ENCODE measurements at regions not wholly inside any gene's neighbourhood (a gene's known extent, or its start where the extent isn't known, plus 50 kb on each side); places are given as distances from the start of the nearest gene placed in this dataset.
A peak's percentile ranks its signal among the peaks of the same experiment; 100 is the strongest.

DNA sequence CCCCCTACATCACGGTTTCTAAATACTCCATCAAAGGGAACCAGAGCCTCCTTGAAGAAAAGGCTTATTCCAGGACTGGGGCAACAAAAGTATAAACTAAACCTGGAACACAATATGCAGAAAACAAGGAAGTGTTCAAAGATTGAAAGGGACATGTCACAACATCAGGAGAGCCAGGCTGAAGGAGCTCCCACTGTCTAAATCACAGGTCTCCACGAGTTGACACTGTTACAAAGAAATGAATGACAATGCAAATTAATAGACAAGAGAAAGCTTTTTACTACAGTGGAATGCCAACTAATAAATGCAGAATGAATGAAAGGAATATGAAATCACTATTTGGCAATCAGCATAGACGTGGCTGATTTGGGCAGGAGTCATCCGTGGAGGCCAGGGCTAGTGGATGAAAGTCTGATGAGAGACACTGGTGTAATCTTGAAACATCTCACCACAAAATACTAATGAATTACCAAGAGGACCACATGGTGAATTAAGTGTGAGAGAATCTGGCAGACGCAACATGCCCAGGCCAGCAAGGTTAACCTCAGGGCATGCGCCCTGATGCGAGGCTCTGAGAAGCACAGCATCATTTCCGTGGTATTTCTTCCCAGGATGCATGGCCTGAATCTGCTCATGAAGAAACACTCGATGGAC lies 123.8 kb upstream of the TJP1 start:
- no peak for DNase-seq

DNA sequence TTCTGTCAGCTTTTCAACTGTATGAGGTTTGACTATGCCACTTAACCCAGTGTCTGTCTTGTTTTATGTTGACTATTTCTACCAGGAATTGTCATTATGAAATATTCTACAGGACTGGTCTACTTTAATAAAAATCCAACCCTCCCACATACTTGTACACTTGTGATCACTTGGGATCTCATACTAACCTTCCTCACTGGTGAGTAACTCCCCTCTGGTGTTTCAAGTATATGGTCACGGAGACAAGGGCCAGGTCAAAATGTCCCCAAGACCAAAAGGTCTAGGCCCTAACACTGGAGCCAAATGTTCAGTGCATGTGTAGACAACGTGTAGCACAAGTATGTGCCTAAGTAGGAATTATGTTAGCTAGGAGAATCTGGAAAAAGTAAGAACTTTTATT lies 122.7 kb upstream of the TJP1 start:
- no peak for DNase-seq

- no peak for DNase-seq
These were observed 120.3 kb upstream of the TJP1 start for GRCh38 chr15:29942548-29942947.

DNA sequence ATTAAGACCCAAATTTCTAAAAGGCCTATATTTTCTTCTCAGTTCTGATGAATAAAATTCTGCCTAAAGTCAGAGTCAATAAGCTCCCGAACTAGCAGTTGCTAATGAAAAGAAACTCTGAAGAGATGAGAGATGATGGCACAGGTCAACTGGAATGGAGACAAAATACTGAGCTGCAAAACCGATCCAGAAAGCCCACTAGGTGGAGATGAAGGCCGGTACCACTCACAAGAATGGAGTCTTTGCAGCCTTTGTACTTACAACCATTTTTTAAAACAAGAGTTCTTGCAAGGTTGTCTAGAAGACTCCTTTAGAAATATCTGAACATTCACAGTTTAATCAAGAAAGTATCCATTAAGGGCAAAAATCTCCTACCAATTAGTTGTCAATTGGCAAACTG lies 119.9 kb upstream of the TJP1 start:
- no peak for DNase-seq

DNA sequence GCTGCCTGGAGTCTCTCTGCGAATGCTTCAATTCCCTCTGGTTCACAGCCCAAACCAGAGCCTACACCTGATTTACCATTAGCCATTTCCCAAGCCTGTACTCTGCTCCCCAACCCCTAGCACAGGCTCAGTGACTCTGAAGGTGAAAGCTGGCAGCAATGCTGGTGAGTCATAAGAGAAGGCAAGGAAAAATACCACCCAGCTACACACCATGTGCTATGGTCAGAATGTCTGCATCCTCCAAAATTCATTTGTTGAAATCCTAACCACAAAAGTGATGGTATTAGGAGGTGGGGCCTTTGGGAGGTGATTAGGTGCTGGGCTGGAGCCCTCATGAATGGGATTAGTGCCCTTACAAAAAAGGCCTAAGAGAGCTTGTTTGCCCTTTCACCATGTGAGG lies 117.1 kb upstream of the TJP1 start:
- DNase-seq: no peak

DNA sequence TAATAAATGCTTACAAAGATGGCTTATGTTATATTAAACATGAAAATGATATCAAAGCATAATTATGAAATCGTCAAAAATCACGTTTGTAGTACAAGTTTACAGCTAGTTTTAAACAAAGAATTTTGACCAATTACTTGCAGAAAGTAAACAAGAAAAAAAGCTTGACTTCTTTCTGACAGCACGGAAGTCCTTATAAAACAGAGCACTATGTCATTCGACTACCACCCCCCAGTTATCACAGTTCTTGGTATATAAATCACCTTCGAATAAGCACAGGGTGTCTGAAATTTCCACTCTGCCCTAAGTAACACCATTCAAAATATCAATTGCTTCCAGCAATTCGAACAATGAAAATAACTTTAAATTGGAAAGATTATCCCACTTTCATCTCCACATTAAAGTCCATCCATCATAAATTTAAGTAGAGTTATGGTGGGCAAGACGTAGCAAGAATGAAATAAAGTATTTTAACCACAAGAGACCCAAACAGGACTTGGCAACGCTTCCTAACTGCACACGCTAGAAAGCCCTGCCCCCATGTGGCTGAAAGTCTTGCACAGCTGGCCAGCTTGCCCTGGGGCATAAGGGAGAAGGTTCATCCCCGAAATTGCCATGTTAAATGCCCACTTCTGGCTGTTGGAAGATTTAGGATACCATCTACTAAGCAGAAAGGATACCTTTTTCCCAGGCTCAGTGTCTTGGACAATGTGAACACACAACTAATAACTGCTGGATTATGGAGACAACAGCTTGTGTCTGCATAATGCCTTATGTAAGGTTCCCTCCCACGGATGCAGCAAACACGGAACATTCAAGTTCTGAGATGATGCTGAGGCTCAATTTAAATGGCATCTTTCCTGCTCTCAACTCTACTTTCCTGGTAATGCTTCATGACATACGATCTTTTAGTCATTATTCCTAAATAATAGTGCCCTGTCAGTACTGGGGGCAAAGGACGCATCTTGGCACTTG lies 116.4 kb upstream of the TJP1 start:
- no peak for DNase-seq

- DNase-seq: no peak
These were observed 115.7 kb upstream of the TJP1 start for GRCh38 chr15:29937956-29938355.

DNA sequence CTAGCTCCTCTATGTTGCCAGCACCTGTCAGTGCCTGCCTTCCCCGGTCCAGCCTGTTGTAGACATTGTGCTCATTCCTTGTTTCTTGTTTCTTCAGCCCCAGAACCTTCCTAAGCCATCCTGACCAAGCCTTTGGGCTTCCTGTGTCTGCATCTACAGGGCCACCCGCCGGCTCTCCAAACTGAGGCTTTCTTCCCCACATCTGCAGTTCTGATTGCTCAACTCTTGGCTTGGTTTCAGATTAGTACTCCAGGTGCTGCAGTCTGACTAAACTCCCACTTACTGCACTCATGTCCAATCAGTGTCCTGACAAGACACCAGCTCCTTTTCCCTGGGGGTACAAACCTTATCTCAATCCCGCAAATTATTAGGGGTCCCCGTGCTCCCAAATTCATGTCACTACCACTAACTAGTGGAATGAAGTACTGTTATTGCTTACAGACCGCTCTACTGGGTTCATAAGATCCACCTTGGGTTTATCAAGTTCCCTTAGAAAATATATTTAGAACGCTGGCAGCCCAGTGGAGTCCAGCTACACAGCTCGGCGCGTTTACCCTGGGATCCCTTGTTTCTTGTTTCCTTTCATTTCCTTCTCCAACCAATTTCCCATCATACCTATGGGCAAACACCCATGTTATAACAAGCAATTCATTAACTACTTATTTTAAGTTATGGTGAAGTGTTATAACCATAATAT lies 114.2 kb upstream of the TJP1 start:
- DNase-seq: no peak

DNA sequence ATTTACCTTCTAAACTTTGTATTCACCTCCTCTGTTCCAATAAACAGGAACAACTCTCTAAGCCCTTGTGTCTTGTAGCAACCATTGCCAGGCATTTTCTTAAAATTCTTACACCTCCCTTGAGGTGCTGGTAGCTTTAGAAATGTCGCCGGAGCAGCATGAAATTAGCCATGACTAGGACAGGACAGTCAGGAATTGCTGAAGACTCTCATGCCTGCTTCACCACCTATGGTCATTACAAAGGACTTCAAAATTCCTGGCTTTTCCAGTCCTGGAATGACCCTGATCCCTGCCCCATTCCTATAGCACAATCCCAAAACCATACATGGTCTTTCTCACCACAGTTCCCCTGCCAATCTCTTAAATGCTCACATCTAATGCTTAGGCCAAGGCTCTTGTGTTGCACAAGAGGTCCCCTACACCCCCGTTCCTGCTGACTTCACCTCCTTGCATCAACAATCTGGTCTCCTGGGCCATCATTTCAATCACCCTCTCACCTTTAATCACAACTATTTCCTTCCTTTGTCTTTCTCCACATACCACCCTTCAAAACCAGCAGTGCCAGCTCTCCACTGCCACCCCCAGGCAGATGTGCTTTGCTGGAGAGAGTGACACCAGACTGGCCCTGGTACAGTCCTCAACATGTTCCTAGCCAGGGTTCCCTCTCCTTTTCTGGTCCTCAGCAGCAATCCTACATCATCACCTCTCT lies 113.2 kb upstream of the TJP1 start:
- no peak for DNase-seq

- no peak for DNase-seq
These were observed 112.0 kb upstream of the TJP1 start for GRCh38 chr15:29934251-29934650.

- no peak for DNase-seq
These were observed 111.0 kb upstream of the TJP1 start for GRCh38 chr15:29933042-29933803.

GRCh38 chr15:29926083-29926388 lies 103.8 kb upstream of the TJP1 start:
- DNase-seq: no peak

DNA sequence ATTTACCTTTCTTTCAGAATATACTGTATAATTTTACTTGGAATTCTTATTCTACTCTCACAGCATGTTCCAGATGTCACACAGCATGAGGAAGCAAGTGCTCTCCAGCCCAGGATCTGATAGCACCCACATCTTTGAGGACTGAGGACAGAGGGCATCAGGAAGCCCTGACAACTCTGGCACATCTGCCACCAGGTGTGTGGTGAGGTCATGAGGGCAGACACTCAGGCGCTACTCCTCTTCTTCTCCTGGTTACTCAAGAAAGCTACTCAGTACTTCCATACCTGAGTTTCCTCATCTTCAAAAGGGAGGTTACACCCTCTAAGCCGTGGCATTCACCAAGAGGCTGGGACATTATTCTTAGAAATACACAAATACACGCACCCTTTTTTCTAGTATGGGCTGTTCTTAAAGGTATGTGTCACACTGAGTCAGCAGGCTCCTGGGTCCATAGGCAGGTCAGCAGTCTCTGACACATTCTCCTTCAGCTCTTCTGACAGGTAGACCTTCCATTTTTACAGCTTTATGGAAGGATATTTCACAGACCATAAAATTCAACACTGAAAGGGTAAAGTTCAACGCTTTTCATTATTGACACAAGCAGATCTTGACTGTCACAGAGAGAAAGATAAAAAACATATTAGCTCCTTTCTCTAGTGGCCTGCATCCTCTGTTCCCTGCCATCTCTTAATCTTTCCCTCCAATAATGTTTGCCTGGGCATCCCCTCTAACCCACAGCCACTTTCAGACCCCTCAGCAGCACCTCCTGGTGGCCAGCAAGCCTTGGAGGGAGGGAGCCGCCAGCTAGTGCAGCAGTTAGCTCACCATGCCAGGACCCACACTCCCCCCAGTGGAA lies 103.2 kb upstream of the TJP1 start:
- peak; percentile 59 for DNase-seq

GRCh38 chr15:29924750-29925149 lies 102.5 kb upstream of the TJP1 start:
- DNase-seq: no peak

DNA sequence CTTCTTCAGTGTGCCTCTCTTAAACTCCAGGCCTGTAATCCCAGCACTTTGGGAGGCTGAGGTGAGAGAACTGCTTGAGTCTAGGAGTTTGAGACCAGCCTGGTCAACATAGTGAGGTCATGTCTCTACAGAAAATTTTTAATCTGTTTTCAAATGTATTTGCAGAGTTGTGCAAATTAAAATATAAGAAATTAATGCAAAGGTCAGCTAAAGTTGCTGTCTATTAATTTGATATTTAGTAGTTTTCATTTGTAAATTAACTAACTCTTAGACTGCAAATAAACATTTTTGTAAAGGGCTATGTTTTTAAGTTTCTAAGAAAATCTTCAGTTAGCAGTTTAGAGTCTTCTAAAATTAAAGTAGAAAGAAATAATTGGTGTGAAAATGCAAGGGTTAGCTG lies 99.9 kb upstream of the TJP1 start:
- no peak for DNase-seq

GRCh38 chr15:29921130-29921601 lies 98.9 kb upstream of the TJP1 start:
- DNase-seq: no peak

- no peak for DNase-seq
These were observed 98.2 kb upstream of the TJP1 start for GRCh38 chr15:29920515-29920914.

- no peak for DNase-seq
These were observed 97.2 kb upstream of the TJP1 start for GRCh38 chr15:29919380-29919881.

DNA sequence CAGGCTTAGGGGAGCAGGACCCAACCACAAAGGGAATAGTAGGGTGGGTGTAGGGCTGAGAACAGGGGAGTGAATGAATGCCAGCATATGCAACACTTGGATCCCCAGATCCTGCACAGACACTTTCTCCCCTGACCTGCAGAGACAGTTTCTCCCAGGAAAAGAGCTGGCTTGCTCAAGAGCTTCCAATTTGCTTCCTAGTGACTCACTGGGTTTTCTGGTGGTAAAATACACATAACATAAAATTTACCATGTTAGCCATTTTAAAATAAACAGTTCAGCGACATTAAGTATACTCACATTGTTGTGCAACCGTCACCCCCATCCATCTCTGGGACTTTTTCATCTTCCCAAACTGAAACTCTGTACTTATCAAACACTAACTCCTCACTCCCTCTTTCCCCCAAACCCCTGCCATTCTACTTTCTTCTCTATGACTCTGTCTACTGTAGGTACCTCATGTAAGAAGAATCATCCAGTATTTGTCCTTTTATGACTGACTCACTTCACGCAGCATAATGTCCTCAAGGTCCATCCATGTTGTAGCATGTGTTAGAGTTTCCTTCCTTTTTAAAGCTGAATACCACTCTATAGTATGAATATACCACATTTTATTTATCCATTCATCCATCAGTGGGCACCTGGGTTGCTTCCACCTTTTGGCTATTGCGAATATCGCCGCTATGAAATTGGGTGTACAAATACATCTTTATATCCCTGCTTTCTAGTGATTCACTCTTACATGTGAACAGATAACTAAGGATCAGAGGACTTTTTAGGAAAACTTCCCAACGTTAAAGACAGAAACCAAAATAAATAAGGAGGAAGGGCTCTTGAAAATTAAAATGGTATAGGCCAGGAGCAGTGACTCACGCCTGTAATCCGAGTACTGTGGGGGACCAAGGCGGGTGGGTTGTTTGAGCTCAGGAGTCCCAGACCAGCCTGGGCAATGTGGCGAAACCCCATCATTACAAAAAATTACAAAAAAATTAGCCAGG lies 95.6 kb upstream of the TJP1 start:
- DNase-seq: no peak

DNA sequence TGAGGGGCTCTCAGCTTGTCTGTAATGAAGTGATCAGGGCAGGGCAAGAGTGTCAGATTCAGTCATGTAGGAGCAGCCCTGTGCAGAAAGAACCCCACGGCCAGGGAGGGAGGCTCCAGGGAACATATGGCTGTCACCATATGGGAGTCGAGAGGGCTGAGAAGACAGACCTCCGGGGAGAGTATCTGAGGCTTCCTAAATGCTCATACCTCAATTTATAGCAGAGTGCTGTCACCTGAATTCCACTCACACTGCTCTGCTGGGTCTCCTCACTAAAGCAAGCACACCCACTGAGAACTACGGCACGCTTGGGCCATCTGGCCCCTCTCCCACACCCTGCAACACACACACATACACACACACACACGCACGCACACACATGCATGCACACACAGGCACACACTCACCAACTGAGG lies 92.3 kb upstream of the TJP1 start:
- DNase-seq: no peak

Measured in stimulated activated CD8-positive, alpha-beta memory T cell treated with anti-CD3 and anti-CD28 coated beads, Interleukin-4, amount 100 ng/mL, for 48 hours (primary cell).